ENCODE measurements at regions not wholly inside any gene's neighbourhood (a gene's known extent, or its start where the extent isn't known, plus 50 kb on each side); places are given as distances from the start of the nearest gene placed in this dataset.
"Not testable (repeated sequence)": the region's sequence is repeated elsewhere in the genome, so short reads cannot be mapped to it uniquely, and the experiment has no call there.

DNA sequence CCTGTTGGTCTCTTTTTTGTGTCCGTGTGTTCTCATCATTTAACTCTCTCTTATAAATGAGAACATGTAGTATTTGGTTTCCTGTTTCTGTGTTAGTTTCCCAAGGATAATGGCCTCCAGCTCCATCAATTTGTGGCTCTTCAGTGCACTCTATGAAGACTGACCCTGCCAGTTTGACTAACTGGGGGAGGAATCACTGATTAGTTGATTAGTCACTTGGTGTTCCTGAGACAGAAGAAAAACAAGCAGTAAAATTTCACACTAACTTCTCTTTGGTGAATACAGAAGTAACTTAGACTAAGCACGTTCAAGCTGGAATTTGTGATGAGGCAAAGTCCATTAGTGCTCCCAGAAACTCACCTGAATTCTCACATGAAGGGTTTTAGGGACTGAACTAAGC, 495.8 kb upstream of the RORB start:
- no peak overlapping the region for H3K27ac Mint-ChIP-seq
- intact Hi-C loops (cut with micrococcal nuclease) = no loop called here
- H3K36me3 Mint-ChIP-seq (ENCODE audit: low read depth) = no peaks in the 10 kb centered on the region
- no peaks in the 10 kb centered on the region for H3K27me3 Mint-ChIP-seq
- no peaks in the 10 kb centered on the region for H3K9me3 Mint-ChIP-seq
- H3K4me1 Mint-ChIP-seq (ENCODE audit: low read depth) = no peaks in the 10 kb centered on the region
- H3K4me3 Mint-ChIP-seq = no peak overlapping the region

DNA sequence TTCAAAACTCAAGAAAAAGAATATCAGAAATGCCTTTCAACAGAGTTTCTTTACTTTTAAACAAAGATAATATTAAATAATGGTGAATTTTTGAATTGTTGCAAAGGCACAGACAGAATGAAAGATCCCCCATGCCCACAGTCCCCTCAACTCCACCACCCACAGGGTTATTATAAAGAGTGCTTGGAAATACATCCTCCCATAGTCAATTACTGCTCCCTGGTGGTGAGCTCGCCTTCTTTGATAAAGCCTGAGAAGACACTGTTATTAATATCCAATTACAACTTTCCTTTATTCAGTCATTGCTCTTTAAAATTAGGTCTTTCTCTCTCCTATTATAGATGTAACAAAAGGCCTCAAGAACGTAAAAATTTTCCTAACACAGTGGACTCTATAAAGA, 490.2 kb upstream of the RORB start:
- no peaks in the 10 kb centered on the region for H3K4me1 Mint-ChIP-seq (ENCODE audit: low read depth)
- H3K4me3 Mint-ChIP-seq = no peak overlapping the region
- H3K9me3 Mint-ChIP-seq = no peaks in the 10 kb centered on the region
- intact Hi-C loops (cut with micrococcal nuclease) = no loop called here
- no peaks in the 10 kb centered on the region for H3K27me3 Mint-ChIP-seq
- H3K36me3 Mint-ChIP-seq (ENCODE audit: low read depth) = no peaks in the 10 kb centered on the region
- H3K27ac Mint-ChIP-seq = no peak overlapping the region

DNA sequence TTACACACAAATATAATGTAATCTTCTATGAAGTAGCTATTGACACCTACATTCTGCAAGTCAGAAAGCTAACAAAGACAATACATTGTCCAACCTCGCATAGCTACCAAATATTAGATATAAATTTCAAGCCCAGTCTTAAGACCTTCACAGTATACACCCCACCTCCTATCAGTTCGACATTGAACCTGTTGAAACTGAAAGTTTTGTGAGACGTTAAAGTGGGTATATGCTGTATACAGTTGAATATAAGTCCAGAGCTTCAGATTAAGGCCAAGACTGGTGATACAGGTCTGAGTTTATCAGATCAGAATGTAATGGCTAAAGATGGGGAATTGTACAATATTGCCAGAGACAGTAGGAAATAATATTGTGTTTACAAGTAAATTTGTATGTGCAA, 489.3 kb upstream of the RORB start:
- H3K27ac Mint-ChIP-seq = no peak overlapping the region
- H3K4me3 Mint-ChIP-seq = no peak overlapping the region
- H3K4me1 Mint-ChIP-seq (ENCODE audit: low read depth) = no peaks in the 10 kb centered on the region
- intact Hi-C loops (cut with micrococcal nuclease) = no loop called here
- H3K27me3 Mint-ChIP-seq = no peaks in the 10 kb centered on the region
- no peaks in the 10 kb centered on the region for H3K36me3 Mint-ChIP-seq (ENCODE audit: low read depth)
- H3K9me3 Mint-ChIP-seq = no peaks in the 10 kb centered on the region

DNA sequence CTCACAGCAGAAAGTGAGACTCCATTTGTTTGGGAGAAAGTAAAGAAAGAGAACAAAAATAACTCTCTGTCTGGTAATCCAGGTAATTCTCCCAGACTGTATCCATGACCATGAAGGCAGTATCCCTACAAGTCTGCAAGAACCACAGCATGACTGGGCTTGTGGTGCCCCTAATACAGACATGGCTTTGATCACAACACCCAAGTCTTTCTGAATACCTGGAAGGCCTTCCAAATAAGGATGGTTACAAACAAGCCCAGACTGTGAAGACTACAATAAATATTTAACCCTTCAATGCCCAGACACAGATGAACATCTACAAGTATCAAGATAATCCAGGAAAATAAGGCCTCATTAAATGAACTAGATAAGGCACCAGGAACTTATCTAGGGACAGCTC, 481.1 kb upstream of the RORB start:
- no peaks in the 10 kb centered on the region for H3K36me3 Mint-ChIP-seq (ENCODE audit: low read depth)
- no peaks in the 10 kb centered on the region for H3K27me3 Mint-ChIP-seq
- H3K9me3 Mint-ChIP-seq = peaks cover 21% of the 10 kb centered on the region
- no peaks in the 10 kb centered on the region for H3K4me1 Mint-ChIP-seq (ENCODE audit: low read depth)
- intact Hi-C loops (cut with micrococcal nuclease) = no loop called here
- H3K4me3 Mint-ChIP-seq = no peak overlapping the region
- no peak overlapping the region for H3K27ac Mint-ChIP-seq

DNA sequence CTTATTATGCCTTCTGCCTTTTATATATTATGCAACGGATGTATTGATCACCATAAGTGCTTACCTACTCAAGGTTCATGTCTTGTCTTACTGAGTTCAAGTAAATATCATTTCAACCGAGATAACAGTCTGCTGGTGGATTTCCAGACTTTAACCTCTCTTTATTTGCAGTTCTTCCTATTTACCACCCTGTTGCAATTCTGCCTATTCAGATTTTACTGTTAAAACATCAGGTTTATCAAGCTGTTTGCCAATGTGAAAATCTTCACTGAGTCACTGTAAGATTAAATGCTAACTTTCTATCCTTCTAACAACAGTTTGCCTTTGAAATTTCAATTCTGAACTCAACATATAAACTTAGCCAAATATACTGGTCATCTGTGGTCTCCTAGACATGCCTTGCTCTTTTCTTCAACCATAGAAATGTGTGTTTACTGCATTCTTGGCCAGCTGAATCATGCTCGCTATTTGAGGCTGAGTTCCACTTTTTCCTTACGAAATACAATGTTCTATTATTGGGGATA, 471.7 kb upstream of the RORB start:
- no peak overlapping the region for H3K4me3 Mint-ChIP-seq
- no peaks in the 10 kb centered on the region for H3K4me1 Mint-ChIP-seq (ENCODE audit: low read depth)
- intact Hi-C loops (cut with micrococcal nuclease) = no loop called here
- H3K9me3 Mint-ChIP-seq = no peaks in the 10 kb centered on the region
- H3K36me3 Mint-ChIP-seq (ENCODE audit: low read depth) = no peaks in the 10 kb centered on the region
- no peak overlapping the region for H3K27ac Mint-ChIP-seq
- no peaks in the 10 kb centered on the region for H3K27me3 Mint-ChIP-seq

DNA sequence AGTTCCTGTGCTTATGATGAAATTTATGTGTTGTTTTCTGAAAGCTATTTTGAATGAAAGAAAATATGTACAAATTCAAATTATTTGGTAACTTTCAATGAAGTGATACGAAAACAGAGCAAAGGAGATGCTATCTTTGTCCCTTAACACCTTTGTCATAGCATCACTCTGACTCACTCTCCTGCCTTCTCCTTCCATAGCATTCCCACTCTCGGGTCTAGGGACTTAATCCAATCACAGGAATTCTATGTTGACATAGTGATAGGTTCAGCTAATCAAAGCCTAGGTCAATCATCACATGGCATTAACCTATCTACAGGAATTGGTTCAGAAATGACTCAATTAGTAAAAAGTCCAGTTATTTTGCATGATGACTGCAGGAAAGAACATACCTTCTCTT, 464.7 kb upstream of the RORB start:
- Mint-ChIP-seq H3K4me1 (ENCODE audit: low read depth) (no peaks in the 10 kb centered on the region), H3K27me3 (no peaks in the 10 kb centered on the region), H3K9me3 (no peaks in the 10 kb centered on the region), H3K4me3 (no peak overlapping the region), H3K27ac (no peak overlapping the region), H3K36me3 (ENCODE audit: low read depth) (no peaks in the 10 kb centered on the region)
- intact Hi-C loops (cut with micrococcal nuclease) = no loop called here

DNA sequence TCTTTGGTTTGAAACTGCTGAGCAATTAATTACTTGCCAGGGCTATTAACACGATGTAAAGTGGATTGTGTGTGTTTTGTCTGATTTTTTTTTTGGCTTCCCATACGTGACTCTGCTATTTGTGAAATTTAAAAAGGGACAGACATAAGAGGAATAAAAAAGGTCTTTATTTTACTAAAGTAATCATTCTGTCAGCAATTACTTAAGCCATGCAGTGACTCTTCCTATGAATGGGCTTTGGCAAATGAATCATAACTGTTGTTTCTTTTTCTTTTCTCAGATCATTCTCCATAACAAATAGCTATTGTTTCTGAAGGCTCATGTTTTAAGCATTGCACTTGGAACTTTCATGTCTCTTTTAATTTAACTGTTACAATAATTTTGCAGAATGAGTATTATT, 461.3 kb upstream of the RORB start:
- no peaks in the 10 kb centered on the region for H3K4me1 Mint-ChIP-seq (ENCODE audit: low read depth)
- no peaks in the 10 kb centered on the region for H3K27me3 Mint-ChIP-seq
- intact Hi-C loops (cut with micrococcal nuclease) = no loop called here
- no peaks in the 10 kb centered on the region for H3K9me3 Mint-ChIP-seq
- no peak overlapping the region for H3K4me3 Mint-ChIP-seq
- no peak overlapping the region for H3K27ac Mint-ChIP-seq
- H3K36me3 Mint-ChIP-seq (ENCODE audit: low read depth) = no peaks in the 10 kb centered on the region

DNA sequence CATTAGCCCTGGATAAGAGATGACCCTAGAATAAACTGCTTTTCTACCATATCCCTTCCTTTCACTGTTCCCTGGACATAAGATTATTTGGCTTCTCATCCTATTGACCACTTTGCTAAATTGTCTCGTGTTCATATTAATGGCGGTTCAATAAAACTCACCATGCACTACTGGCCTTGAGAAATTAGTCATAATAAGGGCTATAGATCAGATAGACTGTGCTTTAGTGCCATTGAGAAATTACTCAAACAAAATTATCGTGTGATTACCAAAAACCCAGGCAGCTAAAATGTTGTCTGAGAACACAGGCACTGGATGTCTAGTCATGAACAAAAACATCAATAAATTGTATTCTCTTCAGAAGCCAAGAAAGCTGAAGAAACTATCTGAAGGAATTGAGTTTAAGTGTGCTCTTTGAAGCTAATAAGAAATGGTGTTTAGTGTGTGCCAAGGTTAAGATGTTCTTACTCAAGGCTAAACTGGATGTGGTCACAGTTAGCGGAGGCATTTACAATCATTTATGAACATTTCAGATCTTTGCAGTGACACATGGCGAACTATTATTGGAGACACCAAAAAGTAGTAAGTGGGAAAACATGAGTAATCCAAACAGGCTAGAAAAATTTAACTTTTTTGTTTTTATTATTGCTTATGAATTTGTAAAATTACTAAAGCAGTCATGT, 460.4 kb upstream of the RORB start:
- H3K4me1 Mint-ChIP-seq (ENCODE audit: low read depth) = no peaks in the 10 kb centered on the region
- intact Hi-C loops (cut with micrococcal nuclease) = no loop called here
- no peak overlapping the region for H3K27ac Mint-ChIP-seq
- H3K9me3 Mint-ChIP-seq = no peaks in the 10 kb centered on the region
- H3K36me3 Mint-ChIP-seq (ENCODE audit: low read depth) = no peaks in the 10 kb centered on the region
- no peak overlapping the region for H3K4me3 Mint-ChIP-seq
- H3K27me3 Mint-ChIP-seq = no peaks in the 10 kb centered on the region

DNA sequence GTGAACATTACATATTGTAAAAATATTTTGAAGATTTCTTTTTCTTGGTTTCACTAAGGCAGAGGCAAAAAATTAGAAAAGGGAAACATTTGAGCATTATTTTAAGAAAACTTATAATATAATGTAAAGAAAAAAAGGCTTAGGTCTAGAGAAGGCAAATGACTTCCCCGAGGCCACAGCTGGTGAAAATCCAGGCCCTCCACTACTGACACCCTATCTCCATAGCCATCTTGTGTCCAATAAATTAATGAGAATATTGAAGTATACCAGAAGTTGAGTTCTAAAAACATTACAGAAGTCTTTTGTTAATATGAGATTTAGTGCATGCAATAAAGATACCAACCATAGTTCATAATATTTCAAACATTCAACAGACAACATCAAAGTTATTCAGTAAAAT, 459.9 kb upstream of the RORB start:
- no peak overlapping the region for H3K27ac Mint-ChIP-seq
- no peaks in the 10 kb centered on the region for H3K4me1 Mint-ChIP-seq (ENCODE audit: low read depth)
- H3K4me3 Mint-ChIP-seq = no peak overlapping the region
- no peaks in the 10 kb centered on the region for H3K36me3 Mint-ChIP-seq (ENCODE audit: low read depth)
- H3K27me3 Mint-ChIP-seq = no peaks in the 10 kb centered on the region
- no peaks in the 10 kb centered on the region for H3K9me3 Mint-ChIP-seq
- intact Hi-C loops (cut with micrococcal nuclease) = no loop called here

DNA sequence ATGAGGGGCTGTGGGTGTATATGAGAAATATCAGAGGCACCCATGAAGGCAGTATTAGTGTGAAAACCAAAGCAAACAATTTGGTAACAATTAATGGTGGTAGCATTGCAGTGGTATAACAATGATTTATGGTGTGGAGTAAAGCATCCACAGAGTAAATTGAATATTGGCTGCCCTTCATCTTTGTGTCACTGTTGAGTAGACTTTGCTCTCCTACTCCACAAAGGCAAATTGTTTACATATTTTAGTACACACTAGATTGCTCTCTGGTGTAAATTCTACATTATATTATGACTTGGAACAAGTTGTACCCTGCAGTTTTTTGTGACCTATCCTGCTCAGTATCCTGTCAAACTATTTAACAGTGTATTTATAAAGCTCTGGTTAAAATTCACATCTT, 455.5 kb upstream of the RORB start:
- H3K4me3 Mint-ChIP-seq = no peak overlapping the region
- no peaks in the 10 kb centered on the region for H3K4me1 Mint-ChIP-seq (ENCODE audit: low read depth)
- no peak overlapping the region for H3K27ac Mint-ChIP-seq
- no peaks in the 10 kb centered on the region for H3K27me3 Mint-ChIP-seq
- intact Hi-C loops (cut with micrococcal nuclease) = no loop called here
- H3K9me3 Mint-ChIP-seq = no peaks in the 10 kb centered on the region
- H3K36me3 Mint-ChIP-seq (ENCODE audit: low read depth) = no peaks in the 10 kb centered on the region

DNA sequence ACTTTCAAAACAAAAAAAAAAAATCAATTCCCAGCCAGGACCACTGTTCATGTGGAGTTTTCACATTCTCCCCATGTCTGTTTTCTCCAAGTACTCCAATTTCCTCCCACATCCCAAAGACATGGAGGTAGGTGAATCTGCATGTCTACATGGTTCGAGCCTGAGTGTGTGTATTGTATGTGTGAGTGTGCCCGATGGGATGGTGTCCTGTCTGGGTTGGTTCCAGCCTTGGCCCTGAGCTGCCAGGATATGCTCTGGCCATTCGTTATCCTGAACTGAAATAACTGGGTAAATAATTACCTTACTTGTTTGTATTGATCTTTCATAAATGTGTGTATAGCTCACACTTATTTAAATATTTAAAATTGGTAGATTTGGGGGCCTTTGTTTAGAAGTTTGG, 452.3 kb upstream of the RORB start:
- intact Hi-C loops (cut with micrococcal nuclease) = no loop called here
- Mint-ChIP-seq H3K4me1 (ENCODE audit: low read depth) (no peaks in the 10 kb centered on the region), H3K9me3 (no peaks in the 10 kb centered on the region), H3K36me3 (ENCODE audit: low read depth) (no peaks in the 10 kb centered on the region), H3K4me3 (no peak overlapping the region), H3K27ac (no peak overlapping the region), H3K27me3 (no peaks in the 10 kb centered on the region)

DNA sequence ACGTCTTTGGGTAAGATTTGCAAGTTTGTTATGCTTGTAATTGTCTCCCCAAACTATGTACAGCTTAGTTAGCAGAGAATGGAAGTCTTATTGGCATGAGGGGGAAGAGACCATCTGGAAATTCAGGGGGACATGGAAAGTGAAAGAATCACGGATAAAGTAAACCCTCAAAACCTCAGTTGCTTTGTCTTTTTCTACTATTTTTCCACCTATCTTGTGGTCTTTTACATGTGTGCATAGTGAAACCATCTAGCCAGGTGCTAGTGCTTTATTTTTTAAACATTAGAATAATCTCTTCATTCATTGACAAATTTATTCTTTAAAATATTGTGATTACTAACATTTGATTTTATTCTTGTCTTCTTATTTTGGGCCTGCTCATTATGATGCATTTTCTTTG, 441.1 kb upstream of the RORB start:
- Mint-ChIP-seq H3K27ac (no peak overlapping the region), H3K27me3 (no peaks in the 10 kb centered on the region), H3K9me3 (peaks cover 11% of the 10 kb centered on the region), H3K4me3 (no peak overlapping the region), H3K36me3 (ENCODE audit: low read depth) (no peaks in the 10 kb centered on the region), H3K4me1 (ENCODE audit: low read depth) (no peaks in the 10 kb centered on the region)
- intact Hi-C loops (cut with micrococcal nuclease) = no loop called here

DNA sequence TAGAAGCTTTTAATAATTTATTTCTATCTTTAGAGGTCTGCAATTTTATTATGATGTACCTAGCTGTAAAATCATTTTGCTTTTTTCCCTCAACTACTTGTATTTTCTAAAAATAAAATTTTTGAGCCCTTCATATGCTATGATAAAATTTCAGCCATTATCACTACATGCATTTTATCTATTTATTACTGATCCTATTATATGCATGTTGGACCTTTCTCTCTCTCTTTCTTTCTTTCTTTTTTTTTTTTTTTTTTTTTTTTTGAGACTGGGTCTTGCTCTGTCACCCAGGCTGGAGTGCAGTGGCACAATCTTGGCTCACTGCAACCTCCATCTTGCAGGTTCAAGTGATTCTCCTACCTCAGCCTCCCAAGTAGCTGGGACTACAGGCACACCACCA, 440.1 kb upstream of the RORB start:
- H3K4me1 Mint-ChIP-seq (ENCODE audit: low read depth); H3K36me3 Mint-ChIP-seq (ENCODE audit: low read depth); H3K27me3 Mint-ChIP-seq; intact Hi-C loops (cut with micrococcal nuclease); H3K9me3 Mint-ChIP-seq; H3K27ac Mint-ChIP-seq; H3K4me3 Mint-ChIP-seq: not testable (repeated sequence)

DNA sequence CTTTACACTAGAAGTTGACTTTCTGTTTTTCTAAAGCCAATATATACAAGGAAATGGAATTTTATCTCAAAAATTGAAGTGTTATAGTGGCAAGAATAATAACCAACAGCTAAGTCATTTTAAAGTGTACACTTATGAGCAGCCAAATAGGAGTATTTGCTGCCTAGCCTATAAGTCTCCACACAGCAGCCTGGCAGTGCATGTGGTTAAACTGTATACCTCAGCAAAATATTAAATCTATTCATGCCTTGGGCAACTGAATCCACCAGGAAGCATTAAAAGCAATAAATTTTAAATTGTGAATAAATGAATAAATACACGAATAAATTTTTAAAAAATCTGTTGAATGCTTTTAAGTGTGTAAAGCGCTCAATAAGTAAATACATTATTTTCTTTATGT, 432.4 kb upstream of the RORB start:
- intact Hi-C loops (cut with micrococcal nuclease) = no loop called here
- Mint-ChIP-seq H3K4me1 (ENCODE audit: low read depth) (no peaks in the 10 kb centered on the region), H3K9me3 (peaks cover 22% of the 10 kb centered on the region), H3K27me3 (no peaks in the 10 kb centered on the region), H3K4me3 (no peak overlapping the region), H3K27ac (no peak overlapping the region), H3K36me3 (ENCODE audit: low read depth) (no peaks in the 10 kb centered on the region)

DNA sequence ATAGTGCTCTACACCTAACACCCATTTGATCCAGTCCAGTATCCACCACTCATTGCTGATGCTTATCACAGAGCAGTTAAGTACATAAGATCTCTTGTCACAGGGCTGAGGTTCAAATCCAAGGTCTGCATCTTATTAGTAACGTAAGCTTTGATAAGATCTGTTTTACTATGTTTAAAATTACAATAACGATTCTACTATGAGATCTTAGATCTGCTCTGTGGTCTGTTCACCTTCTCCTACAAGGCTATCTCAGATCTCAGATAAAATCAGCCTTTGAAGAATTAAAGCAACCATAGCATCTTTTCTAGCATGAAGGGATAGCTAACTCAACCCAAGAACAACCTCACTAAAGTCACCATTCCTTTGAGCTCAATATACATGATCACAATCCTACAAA, 431.0 kb upstream of the RORB start:
- Mint-ChIP-seq H3K36me3 (ENCODE audit: low read depth) (no peaks in the 10 kb centered on the region), H3K4me3 (no peak overlapping the region), H3K27ac (no peak overlapping the region), H3K27me3 (no peaks in the 10 kb centered on the region), H3K4me1 (ENCODE audit: low read depth) (no peaks in the 10 kb centered on the region), H3K9me3 (peaks cover 22% of the 10 kb centered on the region)
- intact Hi-C loops (cut with micrococcal nuclease) = no loop called here
